ENCODE measurements at regions not wholly inside any gene's neighbourhood (a gene's known extent, or its start where the extent isn't known, plus 50 kb on each side); places are given as distances from the start of the nearest gene placed in this dataset.

GRCh38 chr21:43348170-43348766 lies 78.7 kb downstream of the SIK1 start:
- no peak for DNase-seq

GRCh38 chr21:43347461-43348169 lies 79.3 kb downstream of the SIK1 start:
- DNase-seq, result no peak

- no peak for DNase-seq
These were observed 80.4 kb downstream of the SIK1 start for GRCh38 chr21:43346551-43346950.

- DNase-seq, result peak; percentile 54
These were observed 81.1 kb downstream of the SIK1 start for GRCh38 chr21:43345746-43346409.

DNA sequence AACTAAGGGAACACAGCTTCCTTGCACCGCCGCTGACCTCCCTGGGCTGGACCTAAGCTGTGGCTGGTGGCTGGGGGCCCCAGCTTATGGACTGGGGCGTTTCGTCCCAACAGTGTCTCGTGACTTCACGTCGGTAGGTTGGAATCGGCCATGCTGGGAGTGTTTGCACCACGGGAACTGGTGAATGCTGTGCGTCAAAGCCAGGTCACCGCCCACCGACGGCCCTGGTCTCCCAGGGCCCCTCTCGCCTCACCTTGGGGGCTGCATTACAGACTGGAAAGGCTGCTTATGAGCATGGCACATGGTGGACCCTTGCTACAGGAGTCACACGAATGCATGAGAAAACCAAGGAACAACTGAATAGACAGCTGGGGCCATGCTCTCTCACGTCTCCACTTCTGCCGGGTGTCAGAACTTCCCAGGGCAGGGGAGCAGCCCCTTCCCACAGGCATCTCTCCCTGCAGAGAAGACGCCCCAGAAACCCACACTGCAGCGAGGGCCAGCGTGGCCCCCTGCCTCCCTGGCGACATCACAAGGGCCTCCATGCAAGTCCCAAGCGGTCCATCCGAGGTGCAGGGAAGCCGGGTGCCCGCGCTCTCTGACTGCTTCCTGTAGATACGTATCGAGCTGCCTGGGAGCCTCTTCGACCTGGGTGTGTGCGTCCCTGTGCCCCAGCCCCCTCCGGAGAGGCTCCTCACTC lies 81.7 kb downstream of the SIK1 start:
- DNase-seq, result no peak

GRCh38 chr21:43343992-43344886 lies 82.7 kb downstream of the SIK1 start:
- DNase-seq, result no peak

- DNase-seq, result no peak
These were observed 83.6 kb downstream of the SIK1 start for GRCh38 chr21:43343095-43343991.

DNA sequence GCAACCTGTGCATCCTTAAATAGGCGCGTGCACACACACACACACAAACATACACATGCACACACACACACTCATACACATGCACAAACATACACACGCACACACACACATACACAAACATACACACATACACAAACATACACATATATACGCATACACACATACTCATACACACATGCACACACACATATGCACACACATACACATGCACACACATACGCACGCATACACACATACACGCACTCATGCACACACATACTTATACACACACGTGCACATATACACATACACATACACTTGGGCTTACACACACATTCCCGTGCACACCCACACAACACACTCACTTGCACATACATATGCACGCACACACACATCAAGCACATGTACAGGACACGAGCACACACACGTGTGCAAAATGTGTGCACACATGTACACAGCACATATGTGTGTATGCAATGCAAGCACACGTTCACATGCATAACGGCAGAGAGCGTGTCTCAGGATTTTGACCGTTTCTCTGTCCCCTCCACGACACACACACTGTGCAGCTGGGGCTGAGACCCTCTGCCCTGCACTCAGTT lies 84.5 kb downstream of the SIK1 start:
- no peak for DNase-seq

- no peak for DNase-seq
These were observed 85.4 kb downstream of the SIK1 start for GRCh38 chr21:43341378-43342161.

DNA sequence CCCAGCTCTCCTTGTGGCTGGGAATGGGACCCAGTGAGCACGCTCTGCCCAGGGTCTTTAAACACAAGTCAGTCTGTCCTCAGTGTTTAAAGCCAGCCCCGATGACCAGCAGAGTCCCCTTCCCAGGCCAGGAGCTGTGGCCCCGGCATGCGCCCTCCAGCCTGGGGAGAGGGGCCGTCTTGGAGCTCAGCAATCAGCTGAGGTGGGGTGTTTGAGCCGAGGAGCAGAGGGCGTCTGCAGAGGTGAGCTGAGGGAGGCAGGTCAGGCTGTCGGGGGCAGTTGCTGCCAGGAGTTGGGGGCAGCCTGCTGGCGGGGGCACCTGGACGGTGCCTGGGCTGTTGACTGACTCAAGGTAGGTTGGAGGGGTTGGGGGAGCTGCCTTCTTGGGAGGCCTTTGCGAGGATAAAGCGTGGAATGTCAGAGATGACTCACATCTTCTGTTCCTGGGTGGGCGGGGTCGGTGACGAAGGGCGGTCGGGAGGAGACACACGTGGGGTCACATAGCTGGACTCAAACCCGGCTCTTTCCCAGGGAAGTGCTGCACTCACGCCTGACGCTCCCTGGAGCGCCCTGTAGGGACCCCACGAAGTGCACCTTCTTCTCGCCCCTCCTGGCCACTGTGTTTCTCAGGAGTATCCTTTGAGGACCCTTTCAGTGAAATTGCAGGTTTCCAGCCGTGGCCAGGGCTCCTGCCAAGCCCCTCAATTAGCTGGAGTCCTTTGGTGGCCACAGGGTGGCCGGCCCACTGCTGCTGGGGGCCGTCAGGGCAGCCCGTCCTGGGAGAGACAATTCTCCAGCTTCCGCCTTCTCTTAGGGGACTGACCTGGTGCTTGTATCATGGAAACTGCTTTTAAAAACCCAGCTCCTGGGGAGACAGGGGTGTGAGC lies 86.2 kb downstream of the SIK1 start:
- DNase-seq, result no peak

GRCh38 chr21:43339668-43340067 lies 87.3 kb downstream of the SIK1 start:
- no peak for DNase-seq

- DNase-seq, result no peak
These were observed 88.0 kb downstream of the SIK1 start for GRCh38 chr21:43338951-43339350.

DNA sequence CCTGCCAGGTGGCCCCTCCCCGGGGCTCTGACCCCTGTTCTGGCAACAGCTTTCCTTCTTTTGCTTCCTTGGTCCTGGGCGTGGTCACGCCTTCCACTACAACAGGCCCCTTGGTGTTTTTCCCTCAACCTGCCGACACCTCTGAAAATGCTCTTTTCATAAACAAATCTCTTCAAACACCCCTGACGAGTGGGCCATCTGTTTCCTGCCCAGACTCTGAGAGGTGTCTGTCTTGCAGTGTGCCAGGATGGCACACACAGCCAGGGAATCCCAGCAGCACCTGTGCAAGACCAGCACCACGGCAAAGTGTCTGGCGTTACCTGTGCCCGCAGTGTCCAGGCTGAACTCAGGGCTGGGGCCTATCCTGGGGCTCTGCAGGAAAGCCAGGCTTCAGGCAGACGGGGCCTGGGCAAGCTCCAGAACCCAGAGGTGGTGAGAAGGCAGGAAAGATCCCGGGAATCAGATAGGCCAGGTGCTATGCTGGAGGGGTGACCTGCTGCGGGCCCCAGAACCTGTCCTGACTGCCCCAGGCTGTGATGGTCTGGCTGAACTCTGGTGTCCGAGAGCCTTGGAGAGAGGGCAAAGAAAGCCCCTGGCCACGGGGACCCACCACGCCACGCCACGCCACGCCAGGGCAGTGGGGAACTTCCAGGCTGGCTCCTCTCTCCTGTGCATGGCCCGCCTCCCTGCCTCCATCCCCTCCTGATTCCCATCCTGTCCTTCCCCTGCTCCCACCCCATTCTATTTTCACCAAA lies 88.9 kb downstream of the SIK1 start:
- DNase-seq, result no peak

GRCh38 chr21:43335119-43335518 lies 91.8 kb downstream of the SIK1 start:
- no peak for DNase-seq

- DNase-seq, result no peak
These were observed 92.5 kb downstream of the SIK1 start for GRCh38 chr21:43334214-43334958.

- DNase-seq, result no peak
These were observed 93.5 kb downstream of the SIK1 start for GRCh38 chr21:43333298-43334062.

- DNase-seq, result no peak
These were observed 94.1 kb downstream of the SIK1 start for GRCh38 chr21:43332861-43333297.

Data from stimulated activated CD4-positive, alpha-beta T cell treated with anti-CD3 and anti-CD28 coated beads, Interleukin-15, amount 100 ng/mL, for 24 hours (primary cell).